ENCODE measurements at regions not wholly inside any gene's neighbourhood (a gene's known extent, or its start where the extent isn't known, plus 50 kb on each side); places are given as distances from the start of the nearest gene placed in this dataset.

DNA sequence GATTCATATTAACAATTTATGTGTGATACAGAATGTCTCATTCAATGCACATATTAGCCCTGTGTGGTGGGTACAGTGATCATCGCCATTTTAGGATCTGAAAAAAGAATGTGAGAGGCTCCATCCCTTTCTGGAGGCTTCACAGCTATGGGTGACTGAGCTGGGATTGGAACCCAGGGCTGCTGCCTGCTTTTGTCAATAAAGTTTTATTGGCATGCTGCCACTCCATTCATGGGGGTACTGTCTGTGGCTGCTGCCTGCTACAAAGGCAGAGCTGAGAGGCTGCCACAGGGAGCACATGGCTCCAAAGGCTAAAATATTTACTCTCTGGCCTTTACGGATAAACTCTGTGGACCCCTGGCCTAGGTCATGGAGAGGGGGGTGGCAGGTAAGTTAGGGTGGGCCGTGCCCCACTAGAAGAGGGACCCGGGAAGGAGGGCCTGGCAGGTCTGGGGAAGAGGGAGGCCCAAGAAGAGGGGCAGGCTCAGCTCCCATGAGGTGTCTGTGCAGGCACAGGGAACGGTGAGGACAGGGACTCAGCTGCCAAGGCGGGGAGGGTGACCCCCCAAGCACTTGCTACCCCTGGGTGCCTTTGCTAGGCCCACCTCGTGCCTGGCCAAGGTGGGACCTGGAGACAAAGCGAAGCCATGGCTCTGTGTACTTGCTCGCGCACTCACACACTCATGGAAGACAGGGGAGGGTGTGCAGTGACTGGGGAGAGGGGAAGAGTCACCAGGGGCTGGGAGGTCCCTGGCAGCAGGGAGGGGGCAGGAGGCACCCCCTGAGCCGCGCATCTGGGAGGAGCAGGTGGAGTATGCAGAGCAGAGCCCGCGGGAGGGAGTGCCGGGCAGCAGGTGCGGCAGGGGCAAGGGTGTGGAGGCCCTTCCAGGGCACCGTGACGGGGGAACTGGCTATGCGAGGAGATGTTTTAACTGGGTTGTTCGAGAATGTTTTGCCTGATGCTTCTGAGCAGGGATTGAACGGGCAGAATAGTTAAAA lies 335.3 kb downstream of the CTTN start:
- CTCF ChIA-PET (ENCODE audit: low intra/inter-chr PET ratio, low total read pairs), result no interaction called here
- no TSS peak for BruUV-seq (replicated peaks)
- H4K20me1 ChIP-seq (ENCODE audit: insufficient read depth, low read length), result peaks cover 5% of the 10 kb centered on the region; the same call in 1 of the 2 replicates
- in situ Hi-C loops (cut with HindIII; ENCODE audit: extremely low pct_ligation_motif_present, low pct_unique_long_range_greater_than_20kb), result no loop called here
- 96% methylated on average over 21 of the region's 21 CpGs for whole genome bisulfite sequencing (ENCODE audit: low lambda C conversion rate)
- H3K9me3 ChIP-seq (ENCODE audit: low read length), result no peaks in the 10 kb centered on the region
- FAIRE-seq, result no peak
- peaks cover 0 to 17% of the 10 kb centered on the region in 2 experiments; a peak in 1 of 5 replicates for H3K36me3 ChIP-seq (replicated peaks in 1 of 2; ENCODE audit: control insufficient read depth in 1 of 2, insufficient read depth in 2 of 2, low read length in 2 of 2)
- H3K27me3 ChIP-seq (ENCODE audit: control insufficient read depth in 1 of 2, insufficient read depth in 2 of 2, low read length in 2 of 2), result no peaks in the 10 kb centered on the region
- ATAC-seq, result no peak
- no peak overlapping the region for H3K4me3 ChIP-seq (replicated peaks in 1 of 3; ENCODE audit: insufficient read depth in 1 of 3, low read depth in 2 of 3, low read length in 3 of 3)
- no peak for DNase-seq (ENCODE audit: low spot score)
- no peaks in the 10 kb centered on the region for H3K79me2 ChIP-seq (ENCODE audit: insufficient read depth, low read length)
- H3K27ac ChIP-seq (ENCODE audit: extremely low read length, insufficient read depth, low read length), result no peak overlapping the region
- TF ChIP-seq ZBTB40 (IDR thresholded peaks at IDR 0.05) (no peak), ZBTB40 (CRISPR knock-in tag; IDR thresholded peaks at IDR 0.05) (peak; percentile 99)
- TF ChIP-seq, protein P1, sequence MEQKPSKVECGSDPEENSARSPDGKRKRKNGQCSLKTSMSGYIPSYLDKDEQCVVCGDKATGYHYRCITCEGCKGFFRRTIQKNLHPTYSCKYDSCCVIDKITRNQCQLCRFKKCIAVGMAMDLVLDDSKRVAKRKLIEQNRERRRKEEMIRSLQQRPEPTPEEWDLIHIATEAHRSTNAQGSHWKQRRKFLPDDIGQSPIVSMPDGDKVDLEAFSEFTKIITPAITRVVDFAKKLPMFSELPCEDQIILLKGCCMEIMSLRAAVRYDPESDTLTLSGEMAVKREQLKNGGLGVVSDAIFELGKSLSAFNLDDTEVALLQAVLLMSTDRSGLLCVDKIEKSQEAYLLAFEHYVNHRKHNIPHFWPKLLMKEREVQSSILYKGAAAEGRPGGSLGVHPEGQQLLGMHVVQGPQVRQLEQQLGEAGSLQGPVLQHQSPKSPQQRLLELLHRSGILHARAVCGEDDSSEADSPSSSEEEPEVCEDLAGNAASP (CRISPR knock-in tag; IDR thresholded peaks at IDR 0.05; ENCODE audit: borderline replicate concordance), result no peak
- H3K4me1 ChIP-seq (ENCODE audit: insufficient read depth, low read length), result no peaks in the 10 kb centered on the region
- H2AFZ ChIP-seq (ENCODE audit: low read length), result no peak overlapping the region
- no peak overlapping the region for H3K4me2 ChIP-seq (ENCODE audit: low read depth, low read length)
- intact Hi-C loops (cut with micrococcal nuclease; ENCODE audit: unreplicated experiment), result no loop called here
- POLR2A ChIA-PET, result no interaction called here
- H3K9ac ChIP-seq (ENCODE audit: insufficient read depth, low read depth, low read length), result no peak overlapping the region
